BE2C (cell line): ENCODE measurements at regions not wholly inside any gene's neighbourhood (a gene's known extent, or its start where the extent isn't known, plus 50 kb on each side); places are given as distances from the start of the nearest gene placed in this dataset.

Experiments used
- DNase-seq: peaks from one replicate; pipeline ENCODE4 v3.0.0-alpha.2; 2020
- H3K27me3 ChIP-seq: fragments of 250-450 bp; sonication (Bioruptor Pico); 2 replicates; pipeline ENCODE4 v1.5.1; 2020; ENCODE audit warnings: mild to moderate bottlenecking
- H3K36me3 ChIP-seq: fragments of 250-450 bp; sonication (Bioruptor Pico); 2 replicates; pipeline ENCODE4 v1.5.1; 2020; ENCODE audit warnings: mild to moderate bottlenecking
- H3K4me1 ChIP-seq: fragments of 250-450 bp; sonication (Bioruptor Pico); 2 replicates; pipeline ENCODE4 v1.5.1; 2020
- H3K4me3 ChIP-seq: 2 replicates; pipeline ENCODE4 v1.5.1; 2011; ENCODE audit warnings: low read depth, low read length
- H3K9me3 ChIP-seq: fragments of 250-450 bp; sonication (Bioruptor Pico); 2 replicates; pipeline ENCODE4 v1.5.1; 2020
- CTCF ChIP-seq: IDR thresholded peaks from 2 replicates; pipeline ENCODE4 v1.5.1; 2012; ENCODE audit warnings: mild to moderate bottlenecking, low read depth, low read length

GRCh38 chr5:27639005-27639612 lies 600.7 kb upstream of the CDH9 start:
- no peak for DNase-seq
- H3K4me1 ChIP-seq: no peaks in the 10 kb centered on the region

GRCh38 chr5:27619982-27620381 lies 581.6 kb upstream of the CDH9 start:
- no peak for TF ChIP-seq CTCF
- H3K27me3 ChIP-seq: no peaks in the 10 kb centered on the region
- no peaks in the 10 kb centered on the region for H3K9me3 ChIP-seq
- H3K4me3 ChIP-seq: no peak overlapping the region
- DNase-seq: peak; percentile 15
- no peaks in the 10 kb centered on the region for H3K36me3 ChIP-seq
- H3K4me1 ChIP-seq: no peaks in the 10 kb centered on the region

More at GRCh38 chr5:27639005-27639612, 600.7 kb upstream of the CDH9 start:
- Histone ChIP-seq H3K9me3 (peaks cover 6% of the 10 kb centered on the region; the same call in 1 of the 2 replicates), H3K36me3 (no peaks in the 10 kb centered on the region), H3K4me3 (no peak overlapping the region), H3K27me3 (no peaks in the 10 kb centered on the region)
- TF ChIP-seq CTCF: 0 out of 2 replicates have a peak, but pooled peaks have one; percentile 9

GRCh38 chr5:27612161-27612560 lies 573.8 kb upstream of the CDH9 start:
- TF ChIP-seq CTCF: no peak
- Histone ChIP-seq H3K27me3 (no peaks in the 10 kb centered on the region), H3K4me1 (no peaks in the 10 kb centered on the region), H3K4me3 (no peak overlapping the region), H3K36me3 (no peaks in the 10 kb centered on the region), H3K9me3 (no peaks in the 10 kb centered on the region)
- DNase-seq: no peak

- Histone ChIP-seq H3K4me3 (no peak overlapping the region), H3K4me1 (no peaks in the 10 kb centered on the region), H3K9me3 (no peaks in the 10 kb centered on the region), H3K36me3 (no peaks in the 10 kb centered on the region), H3K27me3 (no peaks in the 10 kb centered on the region)
- no peak for TF ChIP-seq CTCF
- DNase-seq: no peak
These were observed 570.6 kb upstream of the CDH9 start for GRCh38 chr5:27608992-27609391.

- no peaks in the 10 kb centered on the region for H3K36me3 ChIP-seq
- no peak overlapping the region for H3K4me3 ChIP-seq
These were observed 560.2 kb upstream of the CDH9 start for GRCh38 chr5:27598576-27598975.

More at GRCh38 chr5:27598576-27598975, 560.2 kb upstream of the CDH9 start:
- DNase-seq: no peak
- Histone ChIP-seq H3K4me1 (no peaks in the 10 kb centered on the region; the same call in 1 of the 2 replicates), H3K27me3 (no peaks in the 10 kb centered on the region), H3K9me3 (no peaks in the 10 kb centered on the region)
- TF ChIP-seq CTCF: no peak
